ENCODE measurements at regions not wholly inside any gene's neighbourhood (a gene's known extent, or its start where the extent isn't known, plus 50 kb on each side); places are given as distances from the start of the nearest gene placed in this dataset.

GRCh38 chr1:56202186-56202585, 377.2 kb downstream of the PLPP3 start:
- TF ChIP-seq RAD21 (conservative IDR thresholded peaks at IDR 0.05 in 1 of 2, IDR thresholded peaks at IDR 0.05 in 1 of 2) (no peak), CTCF (IDR thresholded peaks at IDR 0.05) (no peak), FOXS1 (CRISPR knock-in tag; IDR thresholded peaks at IDR 0.05) (no peak)
